Suprapubic skin (tissue), 4 donors: ENCODE measurements at regions not wholly inside any gene's neighbourhood (a gene's known extent, or its start where the extent isn't known, plus 50 kb on each side); places are given as distances from the start of the nearest gene placed in this dataset.
"Not testable (repeated sequence)": the region's sequence is repeated elsewhere in the genome, so short reads cannot be mapped to it uniquely, and the experiment has no call there.

Experiments used
- DNase-seq, 2 donors: peaks; one replicate each; pipeline ENCODE4 v3.0.0-alpha.2; 2019; ENCODE audit warnings: low spot score in 2 of 2
- H3K27ac ChIP-seq: fragments of 200-600 bp; sonication (generic); one replicate; pipeline ENCODE4 v1.5.1; 2019
- H3K27me3 ChIP-seq: fragments of 200-600 bp; sonication (generic); one replicate; pipeline ENCODE4 v1.5.1; 2019
- H3K36me3 ChIP-seq: fragments of 200-600 bp; sonication (generic); one replicate; pipeline ENCODE4 v1.5.1; 2019
- H3K4me1 ChIP-seq: fragments of 200-600 bp; sonication (generic); one replicate; pipeline ENCODE4 v1.5.1; 2019
- H3K4me3 ChIP-seq: fragments of 200-600 bp; sonication (generic); one replicate; pipeline ENCODE4 v1.5.1; 2019; ENCODE audit warnings: mild to moderate bottlenecking
- H3K9me3 ChIP-seq: fragments of 200-600 bp; sonication (generic); one replicate; pipeline ENCODE4 v1.5.1; 2019
- CTCF ChIP-seq, 2 donors: fragments of 200-600 bp in 1 of 2; fragments of 450-650 bp in 1 of 2; sonication (generic) in 1 of 2; IDR thresholded peaks; one replicate each; pipeline ENCODE4 v1.5.1; 2016 to 2019; ENCODE audit warnings: antibody characterized with exemption in 2 of 2, mild to moderate bottlenecking in 1 of 2, moderate library complexity in 1 of 2
- EP300 ChIP-seq: sonication (generic); formaldehyde crosslinking; IDR thresholded peaks from one replicate; pipeline ENCODE4 v1.6.1; 2017; ENCODE audit warnings: antibody characterized with exemption
- POLR2A ChIP-seq, 2 donors: fragments of 450-650 bp; IDR thresholded peaks; one replicate each; pipeline ENCODE4 v1.6.1; 2017; ENCODE audit warnings: antibody characterized with exemption in 2 of 2, mild to moderate bottlenecking in 2 of 2, moderate library complexity in 2 of 2
- POLR2AphosphoS5 ChIP-seq, 3 donors: sonication (generic); formaldehyde crosslinking; IDR thresholded peaks; one replicate each; pipeline ENCODE4 v1.6.1; 2017; ENCODE audit warnings: antibody characterized with exemption in 3 of 3
- WGBS: methylation state at CpG from one replicate; pipeline ENCODE4 v1.1.5; 2018; 5-methylcytosine and 5-hydroxymethylcytosine counted together

GRCh38 chr7:112946350-112946749 is 140.3 kb downstream of the GPR85 start:
- Histone ChIP-seq H3K36me3 (no peaks in the 10 kb centered on the region), H3K4me3 (no peak overlapping the region), H3K4me1 (no peaks in the 10 kb centered on the region), H3K27ac (no peak overlapping the region), H3K27me3 (no peaks in the 10 kb centered on the region), H3K9me3 (no peaks in the 10 kb centered on the region)
- no peak for DNase-seq
- WGBS = 94% methylated on average over 2 of the region's 2 CpGs
- TF ChIP-seq EP300 (no peak), CTCF (IDR thresholded peaks at IDR 0.05) (no peak), POLR2AphosphoS5 (IDR thresholded peaks at IDR 0.05) (no peak), POLR2A (IDR thresholded peaks at IDR 0.05) (no peak)

GRCh38 chr7:112945046-112945445 is 141.6 kb downstream of the GPR85 start:
- WGBS = 72% methylated on average over 3 of the region's 3 CpGs
- Histone ChIP-seq H3K9me3 (no peaks in the 10 kb centered on the region), H3K4me3 (no peak overlapping the region), H3K27me3 (no peaks in the 10 kb centered on the region), H3K27ac (no peak overlapping the region), H3K36me3 (no peaks in the 10 kb centered on the region), H3K4me1 (peaks cover 5% of the 10 kb centered on the region)
- TF ChIP-seq CTCF (IDR thresholded peaks at IDR 0.05) = no peak
- no peak for TF ChIP-seq EP300
- no peak for TF ChIP-seq POLR2A (IDR thresholded peaks at IDR 0.05)
- no peak for TF ChIP-seq POLR2AphosphoS5 (IDR thresholded peaks at IDR 0.05)
- DNase-seq = no peak

- H3K27ac ChIP-seq = no peak overlapping the region
- WGBS = 92% methylated on average over 1 of the region's 1 CpG
- no peaks in the 10 kb centered on the region for H3K36me3 ChIP-seq
- peaks cover 15% of the 10 kb centered on the region for H3K4me1 ChIP-seq
- DNase-seq = no peak
- H3K9me3 ChIP-seq = no peaks in the 10 kb centered on the region
- TF ChIP-seq CTCF (IDR thresholded peaks at IDR 0.05) = no peak
- no peak for TF ChIP-seq POLR2A (IDR thresholded peaks at IDR 0.05)
- no peak for TF ChIP-seq EP300
- TF ChIP-seq POLR2AphosphoS5 (IDR thresholded peaks at IDR 0.05) = no peak
- no peaks in the 10 kb centered on the region for H3K27me3 ChIP-seq
- no peak overlapping the region for H3K4me3 ChIP-seq
Measured at GRCh38 chr7:112942981-112943380, 143.6 kb downstream of the GPR85 start.

GRCh38 chr7:112942125-112942524 is 144.5 kb downstream of the GPR85 start:
- not testable (repeated sequence) for DNase-seq, H3K9me3 ChIP-seq, H3K36me3 ChIP-seq, H3K27ac ChIP-seq, H3K27me3 ChIP-seq, H3K4me3 ChIP-seq
- WGBS = 95% methylated on average over 6 of the region's 6 CpGs
- peaks cover 23% of the 10 kb centered on the region for H3K4me1 ChIP-seq

- peak overlapping the region; percentile 62 for H3K4me3 ChIP-seq
- H3K36me3 ChIP-seq = no peaks in the 10 kb centered on the region
- no peaks in the 10 kb centered on the region for H3K9me3 ChIP-seq
- 18% methylated on average over 8 of the region's 8 CpGs for WGBS
- peaks cover 23% of the 10 kb centered on the region for H3K4me1 ChIP-seq
- no peak for DNase-seq
- peak overlapping the region; percentile 74 for H3K27ac ChIP-seq
- no peak for TF ChIP-seq EP300
- no peak for TF ChIP-seq POLR2A (IDR thresholded peaks at IDR 0.05)
- no peak for TF ChIP-seq POLR2AphosphoS5 (IDR thresholded peaks at IDR 0.05)
- H3K27me3 ChIP-seq = no peaks in the 10 kb centered on the region
Measured at GRCh38 chr7:112940314-112940732, 146.3 kb downstream of the GPR85 start.

- no peak for TF ChIP-seq POLR2AphosphoS5 (IDR thresholded peaks at IDR 0.05)
- no peak for TF ChIP-seq EP300
- Histone ChIP-seq H3K27me3 (no peaks in the 10 kb centered on the region), H3K36me3 (no peaks in the 10 kb centered on the region), H3K4me3 (peak overlapping the region; percentile 62), H3K27ac (peak overlapping the region; percentile 74), H3K4me1 (peaks cover 23% of the 10 kb centered on the region), H3K9me3 (no peaks in the 10 kb centered on the region)
- DNase-seq = peak; percentile 99
- WGBS = under 1% methylated on average over 50 of the region's 55 CpGs
Measured at GRCh38 chr7:112939574-112940313, 146.9 kb downstream of the GPR85 start.
